ENCODE measurements at regions not wholly inside any gene's neighbourhood (a gene's known extent, or its start where the extent isn't known, plus 50 kb on each side); places are given as distances from the start of the nearest gene placed in this dataset.
A peak's percentile ranks its signal among the peaks of the same experiment; 100 is the strongest.

DNA sequence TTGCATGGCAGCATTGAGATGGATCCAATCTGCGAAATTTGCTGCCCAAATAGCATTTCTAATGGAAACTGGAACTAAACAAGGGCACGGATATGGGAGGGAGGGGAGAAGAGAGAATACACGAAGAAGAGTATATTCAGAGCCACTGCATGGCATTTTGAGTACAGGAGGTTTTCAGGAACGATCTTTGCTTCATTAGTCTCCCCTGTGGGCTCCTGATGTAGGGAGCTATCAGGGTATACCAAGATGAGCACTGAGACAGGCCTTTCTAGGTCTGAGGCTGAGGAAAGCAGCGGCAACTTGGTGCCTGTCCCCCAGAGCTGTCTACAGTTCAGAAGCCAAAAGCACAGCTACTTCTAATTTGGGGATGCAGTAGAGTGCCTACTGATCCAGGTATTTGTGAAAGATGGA, 257.7 kb upstream of the PMFBP1 start:
- H3K36me3 ChIP-seq = no peaks in the 10 kb centered on the region
- ATAC-seq (ENCODE audit: low FRiP score in 2 of 2) (no peak), DNase-seq (no peak)
- H3K4me3 ChIP-seq = no peak overlapping the region
- no peaks in the 10 kb centered on the region for H3K27me3 ChIP-seq
- TF ChIP-seq EP300 (IDR thresholded peaks at IDR 0.05) = no peak
- TF ChIP-seq POLR2AphosphoS5 (IDR thresholded peaks at IDR 0.05) = no peak
- TF ChIP-seq POLR2A (IDR thresholded peaks at IDR 0.05) = no peak
- TF ChIP-seq, protein P1, sequence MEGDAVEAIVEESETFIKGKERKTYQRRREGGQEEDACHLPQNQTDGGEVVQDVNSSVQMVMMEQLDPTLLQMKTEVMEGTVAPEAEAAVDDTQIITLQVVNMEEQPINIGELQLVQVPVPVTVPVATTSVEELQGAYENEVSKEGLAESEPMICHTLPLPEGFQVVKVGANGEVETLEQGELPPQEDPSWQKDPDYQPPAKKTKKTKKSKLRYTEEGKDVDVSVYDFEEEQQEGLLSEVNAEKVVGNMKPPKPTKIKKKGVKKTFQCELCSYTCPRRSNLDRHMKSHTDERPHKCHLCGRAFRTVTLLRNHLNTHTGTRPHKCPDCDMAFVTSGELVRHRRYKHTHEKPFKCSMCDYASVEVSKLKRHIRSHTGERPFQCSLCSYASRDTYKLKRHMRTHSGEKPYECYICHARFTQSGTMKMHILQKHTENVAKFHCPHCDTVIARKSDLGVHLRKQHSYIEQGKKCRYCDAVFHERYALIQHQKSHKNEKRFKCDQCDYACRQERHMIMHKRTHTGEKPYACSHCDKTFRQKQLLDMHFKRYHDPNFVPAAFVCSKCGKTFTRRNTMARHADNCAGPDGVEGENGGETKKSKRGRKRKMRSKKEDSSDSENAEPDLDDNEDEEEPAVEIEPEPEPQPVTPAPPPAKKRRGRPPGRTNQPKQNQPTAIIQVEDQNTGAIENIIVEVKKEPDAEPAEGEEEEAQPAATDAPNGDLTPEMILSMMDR (IDR thresholded peaks at IDR 0.05) = no peak
- peaks cover 8 to 15% (median 11%) of the 10 kb centered on the region in 4 donors for H3K9me3 ChIP-seq
- WGBS, 2 donors = 85 to 89% methylated on average over 5 of the region's 5 CpGs
- no peaks in the 10 kb centered on the region for H3K4me1 ChIP-seq
- H3K27ac ChIP-seq = no peak overlapping the region

DNA sequence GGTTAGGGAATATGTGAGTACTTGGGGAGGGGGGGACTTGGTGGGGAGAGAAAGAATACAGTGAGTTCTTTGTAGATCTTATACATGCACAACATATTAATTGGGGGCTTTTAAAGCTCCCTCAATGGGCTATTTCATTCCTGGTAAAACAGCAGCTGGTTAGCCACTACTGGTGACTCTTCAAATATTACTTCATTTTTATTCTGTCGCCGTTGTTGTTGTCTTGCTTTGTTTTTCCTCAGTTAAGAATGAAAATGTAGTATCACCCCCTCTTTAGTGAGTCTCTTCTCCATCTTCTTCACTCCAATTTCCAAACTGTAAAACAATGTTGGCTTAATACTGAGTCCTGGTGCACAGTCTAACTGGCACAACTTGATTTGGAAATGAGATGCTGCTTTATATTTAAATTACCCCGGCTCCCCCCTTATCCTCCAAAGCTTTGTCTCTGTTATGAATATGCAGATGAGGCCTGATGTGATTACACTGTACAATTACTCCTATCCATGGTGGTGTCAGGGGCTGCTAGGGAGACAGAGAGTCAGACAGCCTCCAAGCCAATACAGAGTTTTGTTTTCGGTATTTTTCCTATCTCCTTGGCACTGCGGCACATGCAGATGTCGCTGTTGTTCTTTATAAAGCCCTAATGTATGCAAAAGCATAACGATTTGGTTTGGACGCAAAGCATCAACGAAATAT, 256.9 kb upstream of the PMFBP1 start:
- H3K4me3 ChIP-seq = no peak overlapping the region
- no peaks in the 10 kb centered on the region for H3K36me3 ChIP-seq
- no peak for DNase-seq
- no peaks in the 10 kb centered on the region for H3K27me3 ChIP-seq
- WGBS, 2 donors = 92 to 93% methylated on average over 9 of the region's 9 CpGs
- H3K27ac ChIP-seq = no peak overlapping the region
- H3K9me3 ChIP-seq = peaks cover under 1 to 6% (median 3%) of the 10 kb centered on the region in 4 donors
- no peak for TF ChIP-seq POLR2AphosphoS5 (IDR thresholded peaks at IDR 0.05)
- TF ChIP-seq, protein P1 (IDR thresholded peaks at IDR 0.05) = no peak
- TF ChIP-seq EP300 (IDR thresholded peaks at IDR 0.05) = no peak
- TF ChIP-seq POLR2A (IDR thresholded peaks at IDR 0.05) = no peak
- no peak for ATAC-seq (ENCODE audit: low FRiP score in 2 of 2)
- H3K4me1 ChIP-seq = no peaks in the 10 kb centered on the region

DNA sequence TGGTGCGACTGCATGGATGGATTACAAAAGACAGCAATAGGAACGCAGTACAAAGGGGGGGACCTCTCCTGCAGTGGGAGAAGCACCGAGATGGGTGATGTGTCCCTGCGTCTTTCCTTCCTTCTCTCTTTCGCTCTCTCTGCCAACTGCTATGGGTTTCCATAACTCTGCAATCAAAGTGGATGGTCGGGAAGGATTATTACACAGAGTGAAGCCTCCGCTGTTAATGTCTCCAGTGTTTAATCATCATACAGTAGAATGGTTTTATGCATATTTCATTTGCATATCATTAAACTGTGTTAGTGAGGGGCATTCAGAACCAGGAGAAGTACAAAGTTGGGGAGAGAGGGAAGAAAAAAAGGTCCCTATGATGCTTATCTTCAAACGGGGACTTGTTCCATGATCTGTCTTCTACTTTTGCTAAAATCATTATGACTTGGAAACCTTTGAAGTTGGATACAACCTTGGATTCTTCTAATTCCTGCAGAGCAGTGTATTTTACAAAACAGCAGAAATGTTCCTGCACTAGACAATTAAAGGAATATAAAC, 255.9 kb upstream of the PMFBP1 start:
- H3K4me1 ChIP-seq = no peaks in the 10 kb centered on the region
- H3K27me3 ChIP-seq = no peaks in the 10 kb centered on the region
- H3K27ac ChIP-seq = no peak overlapping the region
- WGBS, 2 donors = 87 to 92% methylated on average over 8 of the region's 8 CpGs
- H3K36me3 ChIP-seq = no peaks in the 10 kb centered on the region
- TF ChIP-seq, protein P1 (IDR thresholded peaks at IDR 0.05) = no peak
- no peak for TF ChIP-seq POLR2A (IDR thresholded peaks at IDR 0.05)
- TF ChIP-seq POLR2AphosphoS5 (IDR thresholded peaks at IDR 0.05) = no peak
- TF ChIP-seq EP300 (IDR thresholded peaks at IDR 0.05) = no peak
- H3K9me3 ChIP-seq = no peaks in the 10 kb centered on the region
- ATAC-seq (ENCODE audit: low FRiP score in 2 of 2) (no peak), DNase-seq (no peak)
- no peak overlapping the region for H3K4me3 ChIP-seq

DNA sequence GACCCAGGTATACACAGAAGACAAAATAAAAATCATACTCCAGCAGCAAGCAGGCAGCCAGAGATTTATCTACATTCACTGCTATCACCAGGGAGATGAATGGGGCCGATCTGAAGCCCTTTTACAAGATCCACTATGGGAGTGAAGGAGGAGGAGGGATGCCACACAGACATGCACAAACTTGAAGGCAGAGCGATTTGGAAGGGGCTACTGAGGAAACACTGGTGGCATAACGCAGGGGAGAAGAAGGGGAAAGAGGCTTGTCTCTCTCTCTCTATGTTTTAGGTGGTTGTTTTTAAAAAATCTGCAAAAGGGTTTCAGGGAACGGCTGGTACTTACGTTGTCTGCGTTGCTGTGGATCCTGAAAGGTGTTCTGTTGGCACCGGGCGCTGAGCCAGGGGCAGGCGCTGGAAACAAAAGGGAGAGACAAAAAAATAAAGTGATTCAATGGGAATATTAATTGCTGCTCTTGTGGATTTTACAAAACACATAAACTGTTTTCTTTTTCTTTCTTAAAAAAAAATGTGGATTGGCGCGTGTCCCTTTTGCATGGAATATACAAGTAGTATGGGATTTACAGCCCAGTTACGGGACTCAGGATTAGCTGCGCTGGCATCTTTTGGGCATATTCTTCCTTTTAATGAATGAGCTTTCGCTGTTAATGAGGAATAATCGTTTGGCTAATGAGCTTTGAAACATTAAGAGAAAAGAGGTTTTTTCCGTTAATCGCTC, 255.3 kb upstream of the PMFBP1 start:
- TF ChIP-seq POLR2A (IDR thresholded peaks at IDR 0.05) (no peak), EP300 (IDR thresholded peaks at IDR 0.05) (no peak), POLR2AphosphoS5 (IDR thresholded peaks at IDR 0.05) (no peak)
- TF ChIP-seq, protein P1 (IDR thresholded peaks at IDR 0.05) = no peak
- Histone ChIP-seq H3K27ac (no peak overlapping the region), H3K27me3 (no peaks in the 10 kb centered on the region), H3K9me3 (peaks cover 0 to 5% (median 2%) of the 10 kb centered on the region in 4 donors), H3K4me1 (no peaks in the 10 kb centered on the region), H3K4me3 (no peak overlapping the region), H3K36me3 (no peaks in the 10 kb centered on the region)
- ATAC-seq (ENCODE audit: low FRiP score in 2 of 2) = no peak
- DNase-seq = peak in 1 of 2 donors; percentile 14
- WGBS, 2 donors = 94% methylated on average over 17 of the region's 17 CpGs

Data from upper lobe of left lung (tissue), 6 donors.